AG10803 (cell line): ENCODE measurements at regions not wholly inside any gene's neighbourhood (a gene's known extent, or its start where the extent isn't known, plus 50 kb on each side); places are given as distances from the start of the nearest gene placed in this dataset.

Source experiments
- DNase-seq: peaks from one replicate; pipeline ENCODE4 v3.0.0; 2010; ENCODE audit warnings: low read depth
- H3K4me3 ChIP-seq: 2 replicates; pipeline ENCODE4 v1.5.1; 2011; ENCODE audit warnings: mild to moderate bottlenecking, low read length, control low read depth
- TF ChIP-seq, protein P1 (sequence below): conservative IDR thresholded peaks from 2 replicates; pipeline ENCODE4 v1.5.1; 2011; ENCODE audit warnings: mild to moderate bottlenecking, low read length, control low read depth, inconsistent platforms

DNA sequence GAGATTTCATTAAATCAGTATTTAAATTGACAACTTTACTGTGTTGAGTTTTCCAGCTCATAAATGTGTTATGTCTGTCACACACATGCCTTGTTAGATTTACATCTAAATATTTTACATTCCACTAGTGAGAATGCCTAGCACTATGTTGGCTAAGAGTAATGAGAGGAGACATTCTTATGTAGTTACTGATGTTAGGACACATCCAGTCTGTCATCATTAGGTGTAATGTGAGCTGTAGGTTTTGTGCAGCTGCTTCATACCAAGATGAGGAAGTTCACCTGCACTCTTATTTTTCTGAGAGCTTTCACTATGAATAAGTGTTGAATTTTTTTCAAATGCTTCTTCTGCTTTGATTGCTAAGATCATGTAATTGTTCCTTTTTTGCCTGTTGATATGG, 218.0 kb upstream of the IGFBP3 start:
- no peak overlapping the region for H3K4me3 ChIP-seq
- TF ChIP-seq, protein P1, sequence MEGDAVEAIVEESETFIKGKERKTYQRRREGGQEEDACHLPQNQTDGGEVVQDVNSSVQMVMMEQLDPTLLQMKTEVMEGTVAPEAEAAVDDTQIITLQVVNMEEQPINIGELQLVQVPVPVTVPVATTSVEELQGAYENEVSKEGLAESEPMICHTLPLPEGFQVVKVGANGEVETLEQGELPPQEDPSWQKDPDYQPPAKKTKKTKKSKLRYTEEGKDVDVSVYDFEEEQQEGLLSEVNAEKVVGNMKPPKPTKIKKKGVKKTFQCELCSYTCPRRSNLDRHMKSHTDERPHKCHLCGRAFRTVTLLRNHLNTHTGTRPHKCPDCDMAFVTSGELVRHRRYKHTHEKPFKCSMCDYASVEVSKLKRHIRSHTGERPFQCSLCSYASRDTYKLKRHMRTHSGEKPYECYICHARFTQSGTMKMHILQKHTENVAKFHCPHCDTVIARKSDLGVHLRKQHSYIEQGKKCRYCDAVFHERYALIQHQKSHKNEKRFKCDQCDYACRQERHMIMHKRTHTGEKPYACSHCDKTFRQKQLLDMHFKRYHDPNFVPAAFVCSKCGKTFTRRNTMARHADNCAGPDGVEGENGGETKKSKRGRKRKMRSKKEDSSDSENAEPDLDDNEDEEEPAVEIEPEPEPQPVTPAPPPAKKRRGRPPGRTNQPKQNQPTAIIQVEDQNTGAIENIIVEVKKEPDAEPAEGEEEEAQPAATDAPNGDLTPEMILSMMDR, result no peak
- peak; percentile 91 for DNase-seq

DNA sequence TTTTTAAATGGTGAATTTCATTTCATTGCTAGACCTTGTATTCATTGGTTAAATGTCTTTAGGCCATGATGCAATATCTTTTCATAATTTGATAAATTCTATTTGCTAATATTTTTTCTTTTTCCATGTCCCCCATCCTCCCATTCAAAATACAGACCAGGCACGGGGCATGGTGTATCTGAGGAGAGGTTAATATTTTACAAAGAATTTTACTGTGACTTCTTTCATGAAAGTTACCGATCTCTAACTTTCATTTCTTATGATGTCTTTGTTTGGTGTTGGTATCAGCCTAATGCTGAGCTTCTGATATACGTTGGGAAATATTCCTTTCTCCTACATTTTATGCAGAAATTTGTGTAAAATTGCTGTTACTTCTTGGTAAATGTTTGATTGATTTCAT, 216.7 kb upstream of the IGFBP3 start:
- no peak overlapping the region for H3K4me3 ChIP-seq
- TF ChIP-seq, protein P1, result no peak
- DNase-seq, result no peak

DNA sequence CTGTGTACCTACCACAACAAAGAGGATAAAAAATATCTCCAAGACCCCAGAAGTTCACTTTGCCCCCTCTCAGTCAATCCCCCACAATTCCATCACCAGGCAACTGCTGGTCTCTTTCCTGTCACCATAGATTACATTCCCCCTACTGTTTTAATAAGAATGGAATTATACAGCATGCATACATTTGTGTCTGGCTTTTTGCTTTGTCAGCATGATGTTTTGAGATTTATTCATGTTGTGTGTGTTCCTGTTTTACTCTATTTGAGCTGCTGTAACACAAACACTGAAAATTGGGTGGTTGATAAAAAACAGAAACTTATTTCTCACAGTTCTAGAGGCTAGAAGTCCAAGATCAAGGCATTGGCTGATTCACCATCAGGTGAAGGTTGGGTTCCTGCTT, 214.5 kb upstream of the IGFBP3 start:
- no peak overlapping the region for H3K4me3 ChIP-seq
- TF ChIP-seq, protein P1, result no peak
- DNase-seq, result no peak

DNA sequence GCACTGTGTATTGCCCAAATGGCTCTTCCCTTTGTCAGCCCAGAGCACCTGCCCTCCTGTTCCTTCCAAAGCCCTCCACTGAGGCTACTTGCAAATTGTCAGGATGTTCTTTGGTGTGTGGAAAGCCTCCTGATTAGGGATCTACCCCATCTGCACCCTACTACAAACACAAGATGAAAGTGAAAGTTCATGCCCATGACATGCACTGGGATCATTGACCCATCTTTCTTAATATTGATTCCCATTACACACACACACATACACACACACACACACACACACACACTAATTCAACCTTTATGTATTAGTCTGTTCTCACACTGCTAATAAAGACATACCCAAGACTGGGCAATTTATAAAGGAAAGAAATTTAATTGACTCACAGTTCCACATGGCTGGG, 213.7 kb upstream of the IGFBP3 start:
- H3K4me3 ChIP-seq, result no peak overlapping the region
- TF ChIP-seq, protein P1, result no peak
- DNase-seq, result no peak

DNA sequence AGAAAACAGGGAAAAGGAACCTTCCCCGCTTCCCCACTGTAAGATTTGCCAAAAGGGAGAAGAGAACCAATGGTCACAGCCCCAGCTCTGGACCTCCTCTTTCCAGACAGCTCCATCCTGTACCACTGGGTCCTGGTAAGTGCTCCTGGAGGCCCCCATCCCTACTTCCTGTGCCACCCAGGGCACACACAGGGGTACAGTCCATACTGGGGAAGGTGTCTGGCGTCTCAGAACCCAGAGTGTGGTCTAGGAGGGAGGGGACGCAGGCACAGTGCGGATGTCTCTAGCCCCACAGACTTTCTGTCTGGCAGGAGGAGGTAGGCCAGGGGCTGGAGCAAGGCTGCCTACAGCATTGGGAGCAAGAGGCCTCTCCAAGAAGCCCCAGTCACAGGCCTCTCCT, 213.3 kb upstream of the IGFBP3 start:
- H3K4me3 ChIP-seq, result no peak overlapping the region
- TF ChIP-seq, protein P1, result no peak
- no peak for DNase-seq

DNA sequence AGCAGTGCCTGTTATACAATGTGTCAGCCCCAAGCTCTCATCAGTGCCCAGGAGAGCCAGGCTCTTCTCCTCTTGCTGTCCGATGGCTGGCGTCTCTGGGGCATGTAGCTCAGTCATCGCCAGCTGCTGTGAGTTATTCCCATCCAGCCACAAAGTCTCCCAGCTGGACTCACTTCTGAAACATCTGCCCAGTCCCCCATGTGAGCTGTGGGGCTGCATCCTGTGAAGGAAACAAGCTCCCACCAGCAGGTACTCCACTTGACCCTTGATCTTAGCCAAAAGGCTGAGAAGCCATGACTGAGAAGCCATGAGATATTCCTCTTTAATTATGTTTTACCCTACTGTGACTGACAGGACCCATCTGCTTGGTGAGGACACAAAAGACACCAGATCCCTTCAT, 212.7 kb upstream of the IGFBP3 start:
- TF ChIP-seq, protein P1, result no peak
- DNase-seq, result peak; percentile 13
- H3K4me3 ChIP-seq, result no peak overlapping the region

DNA sequence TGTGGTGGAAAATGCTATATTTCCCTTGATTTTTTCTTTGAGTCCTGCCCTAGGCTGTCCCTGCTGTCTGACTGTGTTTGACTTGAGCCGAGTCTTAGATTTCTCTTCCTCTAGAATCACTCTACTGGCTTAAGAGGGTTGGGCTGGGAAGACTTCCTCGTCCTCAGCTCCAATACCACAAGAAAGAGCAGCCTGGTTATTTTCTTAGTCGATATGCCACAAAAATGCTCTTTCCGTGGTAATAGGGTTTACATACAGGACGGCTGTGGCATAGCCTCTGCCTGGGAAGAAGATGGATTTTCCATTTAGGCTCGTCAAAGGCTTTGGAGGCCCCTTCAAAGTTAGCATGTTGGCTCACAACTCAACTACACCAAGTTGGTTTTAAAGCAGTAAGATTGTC, 212.0 kb upstream of the IGFBP3 start:
- DNase-seq, result peak; percentile 74
- H3K4me3 ChIP-seq, result no peak overlapping the region
- TF ChIP-seq, protein P1, result no peak
